ENCODE measurements at regions not wholly inside any gene's neighbourhood (a gene's known extent, or its start where the extent isn't known, plus 50 kb on each side); places are given as distances from the start of the nearest gene placed in this dataset. TPM values are rescaled to one million over a fixed set of nuclear protein-coding genes. Genes with fewer than 3 reads are reported as not detected.

GRCh38 chr3:76986876-76987474 is 52.9 kb upstream of the ROBO2 start:
- H2BK12ac ChIP-seq (ENCODE audit: low read length): no peak overlapping the region
- no peak overlapping the region for H3K27ac ChIP-seq (replicated peaks; ENCODE audit: low read length)
- WGBS, 2 donors (ENCODE audit: extremely low coverage in 2 of 2, insufficient read length in 2 of 2, insufficient replicate concordance in 1 of 2): no CpG with 5 or more reads among the region's 11 CpGs
- no peak overlapping the region for H3K18ac ChIP-seq (ENCODE audit: low read length)
- H3K23ac ChIP-seq (ENCODE audit: low read depth, low read length, poor library complexity): no peak overlapping the region
- no peak overlapping the region for H3K4ac ChIP-seq (ENCODE audit: low read length)
- H3K36me3 ChIP-seq (replicated peaks in 1 of 2; ENCODE audit: control insufficient read depth in 2 of 2, insufficient read depth in 2 of 2, low read length in 2 of 2): no peaks in the 10 kb centered on the region
- no peak overlapping the region for H4K91ac ChIP-seq (ENCODE audit: low read depth, low read length, poor library complexity)
- no peaks in the 10 kb centered on the region for H3K9me3 ChIP-seq (replicated peaks in 1 of 2; ENCODE audit: control insufficient read depth in 2 of 2, insufficient read depth in 1 of 2, low read depth in 1 of 2, low read length in 2 of 2)
- H2BK5ac ChIP-seq (ENCODE audit: low read length): no peak overlapping the region
- no peak overlapping the region for H3K4me3 ChIP-seq (ENCODE audit: low read length in 2 of 2)
- H3K9ac ChIP-seq (ENCODE audit: low read depth, low read length, poor library complexity): no peak overlapping the region
- no peaks in the 10 kb centered on the region for H3K27me3 ChIP-seq (ENCODE audit: control insufficient read depth in 3 of 3, insufficient read depth in 3 of 3, low read depth in 1 of 3, low read length in 3 of 3)
- no peak overlapping the region for H2AK5ac ChIP-seq (ENCODE audit: low read depth, low read length)
- no peak overlapping the region for H2BK15ac ChIP-seq (ENCODE audit: low read length)
- H3K4me1 ChIP-seq (ENCODE audit: control insufficient read depth in 2 of 2, insufficient read depth in 1 of 2, low read depth in 1 of 2, low read length in 2 of 2): no peaks in the 10 kb centered on the region
- no peaks in the 10 kb centered on the region for H3K79me1 ChIP-seq (ENCODE audit: low read depth, low read length)
- peak overlapping the region; percentile 66 for H2AFZ ChIP-seq (ENCODE audit: low read length)
- no peak for DNase-seq (ENCODE audit: low spot score)
- no peak overlapping the region for H4K8ac ChIP-seq (ENCODE audit: low read depth, low read length)
- H2BK120ac ChIP-seq (ENCODE audit: low read depth, low read length): no peak overlapping the region
- H3K4me2 ChIP-seq (ENCODE audit: insufficient read depth, low read length, poor library complexity, severe bottlenecking): no peak overlapping the region
- no peak overlapping the region for H3K14ac ChIP-seq (ENCODE audit: low read length)

Small RNAs in the stretch of these regions (small RNA-seq; reads per million reads assigned to genes)
- not detected for gene RF00019 (ENCODE audit: insufficient read depth)

All from neuronal stem cell (in vitro differentiated cells).